Fibroblast of lung (primary cell): ENCODE measurements at regions not wholly inside any gene's neighbourhood (a gene's known extent, or its start where the extent isn't known, plus 50 kb on each side); places are given as distances from the start of the nearest gene placed in this dataset.

Source experiments
- CTCF ChIP-seq, 2 donors: IDR thresholded peaks in 1 of 2; conservative IDR thresholded peaks in 1 of 2; 1 replicate in 1 of 2; 2 replicates in 1 of 2; pipeline ENCODE4 v1.5.1; 2011 to 2012; ENCODE audit warnings: low read length in 2 of 2, control low read depth in 1 of 2, inconsistent platforms in 1 of 2, low read depth in 1 of 2, mild to moderate bottlenecking in 1 of 2
- EZH2 ChIP-seq: IDR thresholded peaks from 2 replicates; pipeline ENCODE4 v1.5.1; 2012; ENCODE audit warnings: low read length, control low read depth, mild to moderate bottlenecking; ENCODE audit errors: missing control alignments

GRCh38 chr2:200728630-200729029 lies 83.1 kb upstream of the BZW1 start:
- no peak for TF ChIP-seq CTCF (conservative IDR thresholded peaks at IDR 0.05 in 1 of 2, IDR thresholded peaks at IDR 0.05 in 1 of 2; ENCODE audit: low read depth in 1 of 2, low read length in 2 of 2)
- TF ChIP-seq EZH2 = no peak
